GM21723 (cell line): ENCODE measurements at regions not wholly inside any gene's neighbourhood (a gene's known extent, or its start where the extent isn't known, plus 50 kb on each side); places are given as distances from the start of the nearest gene placed in this dataset.

Source experiments
- ATAC-seq: cut with Tn5 transposase; IDR thresholded peaks from one replicate; pipeline ENCODE4 v1.9.1; 2021; ENCODE audit warnings: mild to moderate bottlenecking, moderate library complexity; ENCODE audit not compliant: unreplicated experiment

DNA sequence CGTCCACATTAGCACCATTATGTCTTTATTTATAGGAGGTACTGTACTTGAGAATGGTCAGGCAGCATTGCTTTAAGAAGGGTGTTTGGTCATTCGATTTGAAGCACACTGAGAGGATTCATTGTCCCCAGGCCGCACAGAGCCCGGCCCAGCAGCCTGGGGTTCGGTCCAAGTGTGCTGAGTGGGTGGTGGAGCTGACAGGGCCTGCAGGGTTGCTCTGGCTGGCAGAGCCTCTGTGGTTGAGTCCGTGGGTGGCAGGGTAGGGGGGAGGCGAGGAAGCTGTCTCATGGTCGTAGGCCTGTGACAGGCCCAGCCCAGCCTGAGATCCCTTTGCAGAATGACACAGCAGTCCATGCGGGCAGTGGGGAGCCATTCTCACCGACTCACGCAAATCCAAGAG lies 227.7 kb upstream of the TOPAZ1 start:
- ATAC-seq = no peak

- ATAC-seq = no peak
Measured at GRCh38 chr3:44015170-44015569, 226.5 kb upstream of the TOPAZ1 start.

DNA sequence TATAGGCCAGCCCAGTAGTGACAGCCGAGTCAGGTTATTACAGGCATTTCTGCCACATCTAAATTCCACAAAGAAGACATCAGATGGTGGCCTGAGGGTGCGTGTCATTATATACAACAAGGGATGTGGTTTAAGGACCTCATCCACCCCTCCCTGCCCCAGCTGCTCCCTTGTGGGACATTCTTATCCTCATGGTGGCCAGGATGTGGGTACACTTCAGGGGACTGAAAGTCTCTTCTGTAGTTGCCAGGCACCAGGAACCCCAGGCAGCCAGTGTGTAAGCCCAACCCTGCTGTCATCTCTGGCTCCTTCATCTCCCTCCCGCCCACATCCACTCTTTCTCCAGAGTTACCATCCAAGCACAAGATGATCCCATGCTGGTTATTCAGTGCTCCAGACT lies 224.9 kb upstream of the TOPAZ1 start:
- ATAC-seq = no peak

GRCh38 chr3:44018926-44019325 lies 222.8 kb upstream of the TOPAZ1 start:
- no peak for ATAC-seq

GRCh38 chr3:44019736-44020135 lies 221.9 kb upstream of the TOPAZ1 start:
- ATAC-seq = no peak

- no peak for ATAC-seq
Measured at GRCh38 chr3:44020143-44020542, 221.5 kb upstream of the TOPAZ1 start.

DNA sequence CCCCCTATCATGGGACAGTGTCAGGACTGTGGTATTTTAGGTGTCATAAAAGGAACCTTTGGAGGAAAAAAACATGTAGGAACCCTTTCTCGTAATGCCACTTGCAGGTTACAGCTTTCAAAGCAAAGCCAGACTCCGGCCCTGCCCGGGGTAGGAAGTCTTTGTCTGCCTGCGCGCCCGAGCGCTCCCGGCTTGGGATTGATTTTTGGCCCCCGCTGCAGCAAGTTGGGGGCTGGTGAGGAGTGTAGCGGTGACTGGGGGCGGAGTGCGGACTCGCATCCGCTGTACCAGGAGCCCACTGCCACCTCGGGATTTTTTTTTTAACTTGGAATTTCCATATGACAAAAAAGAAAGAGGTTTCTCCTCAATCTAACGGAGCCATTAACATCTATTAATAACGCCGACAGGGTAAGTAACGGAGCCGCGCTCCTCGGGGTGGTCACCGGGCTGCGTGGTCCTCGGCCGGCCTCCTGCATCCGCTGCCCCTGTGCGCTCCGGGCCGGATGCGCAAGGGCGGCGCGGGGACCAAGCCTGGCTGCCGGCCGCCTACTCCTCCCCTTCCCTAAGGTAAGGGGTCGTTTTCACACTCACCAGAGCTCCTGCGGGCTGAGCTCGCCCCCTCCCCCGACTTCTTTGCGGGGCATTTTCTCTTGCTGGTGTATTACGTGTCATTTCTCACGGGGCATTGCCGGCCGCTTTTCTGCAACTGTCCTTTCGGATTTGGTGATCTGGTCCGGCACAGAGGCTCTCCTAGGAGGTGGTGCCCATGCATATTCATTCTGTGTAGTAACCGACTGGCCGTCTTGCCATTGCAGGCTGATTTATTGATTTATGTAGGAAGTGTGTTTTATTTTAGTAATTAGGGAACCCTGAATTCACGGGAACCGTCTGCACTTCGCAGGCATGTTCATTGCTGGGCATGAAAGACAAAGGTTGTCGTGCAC lies 219.8 kb upstream of the TOPAZ1 start:
- no peak for ATAC-seq

DNA sequence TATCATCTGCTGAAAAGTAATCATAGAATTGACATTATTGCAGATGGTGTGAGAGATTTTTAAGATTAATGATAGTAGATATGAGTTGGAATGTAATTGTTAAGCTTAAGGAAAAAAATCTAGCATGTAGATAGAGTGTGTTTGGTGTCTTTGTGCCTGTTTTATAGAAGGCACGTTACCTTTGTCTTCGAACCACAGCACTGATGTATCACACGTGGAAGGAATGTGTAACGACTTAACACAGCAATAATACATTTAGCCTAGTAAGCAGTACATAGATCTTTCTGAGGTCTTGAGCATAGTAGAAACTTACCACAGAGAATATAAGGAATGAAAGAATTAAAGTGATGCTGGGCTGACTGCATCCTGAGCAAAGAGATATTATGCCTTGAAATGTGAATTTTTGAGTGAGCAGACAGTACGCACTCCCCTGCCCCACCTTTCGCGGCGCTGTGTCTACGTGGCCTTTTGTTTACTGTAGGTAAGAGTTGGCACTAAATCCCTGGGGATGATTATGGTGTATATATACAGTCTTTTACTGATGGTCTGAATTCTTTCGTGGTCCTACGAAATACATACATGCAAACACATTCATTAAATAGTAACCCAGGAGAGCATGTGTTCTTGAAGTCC lies 217.6 kb upstream of the TOPAZ1 start:
- no peak for ATAC-seq

GRCh38 chr3:44026220-44026865 lies 215.3 kb upstream of the TOPAZ1 start:
- ATAC-seq = no peak

GRCh38 chr3:44029100-44029499 lies 212.6 kb upstream of the TOPAZ1 start:
- ATAC-seq = no peak

- ATAC-seq = no peak
Measured at GRCh38 chr3:44030285-44030684, 211.4 kb upstream of the TOPAZ1 start.

DNA sequence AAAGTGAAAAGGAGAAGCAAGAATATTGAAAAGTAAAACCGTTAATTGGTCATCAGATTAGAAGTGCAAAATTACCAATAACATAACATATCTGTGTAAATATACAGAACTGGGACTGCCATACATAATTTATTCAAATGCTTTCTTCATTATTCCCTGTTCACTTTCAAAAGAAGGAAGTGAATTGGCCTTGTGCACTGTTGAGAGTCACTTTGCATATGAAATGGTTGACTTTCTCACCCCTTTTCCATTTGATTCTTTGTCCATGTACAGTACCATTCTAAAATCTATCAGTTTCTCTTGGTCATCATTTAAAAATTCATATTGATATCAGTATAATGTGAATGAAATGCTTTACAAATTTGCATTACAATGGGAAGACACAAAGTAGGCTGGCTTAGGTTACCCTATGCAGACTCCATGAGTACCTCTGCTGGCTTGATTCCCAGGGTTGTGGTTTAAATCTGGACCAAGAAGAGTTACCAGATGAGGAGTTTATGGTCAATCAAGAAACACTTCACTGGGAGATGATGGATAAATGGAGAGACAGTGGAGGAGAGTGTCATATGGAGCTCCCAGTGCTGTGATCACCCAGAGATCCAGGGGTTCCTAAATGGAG lies 210.9 kb upstream of the TOPAZ1 start:
- ATAC-seq = no peak

DNA sequence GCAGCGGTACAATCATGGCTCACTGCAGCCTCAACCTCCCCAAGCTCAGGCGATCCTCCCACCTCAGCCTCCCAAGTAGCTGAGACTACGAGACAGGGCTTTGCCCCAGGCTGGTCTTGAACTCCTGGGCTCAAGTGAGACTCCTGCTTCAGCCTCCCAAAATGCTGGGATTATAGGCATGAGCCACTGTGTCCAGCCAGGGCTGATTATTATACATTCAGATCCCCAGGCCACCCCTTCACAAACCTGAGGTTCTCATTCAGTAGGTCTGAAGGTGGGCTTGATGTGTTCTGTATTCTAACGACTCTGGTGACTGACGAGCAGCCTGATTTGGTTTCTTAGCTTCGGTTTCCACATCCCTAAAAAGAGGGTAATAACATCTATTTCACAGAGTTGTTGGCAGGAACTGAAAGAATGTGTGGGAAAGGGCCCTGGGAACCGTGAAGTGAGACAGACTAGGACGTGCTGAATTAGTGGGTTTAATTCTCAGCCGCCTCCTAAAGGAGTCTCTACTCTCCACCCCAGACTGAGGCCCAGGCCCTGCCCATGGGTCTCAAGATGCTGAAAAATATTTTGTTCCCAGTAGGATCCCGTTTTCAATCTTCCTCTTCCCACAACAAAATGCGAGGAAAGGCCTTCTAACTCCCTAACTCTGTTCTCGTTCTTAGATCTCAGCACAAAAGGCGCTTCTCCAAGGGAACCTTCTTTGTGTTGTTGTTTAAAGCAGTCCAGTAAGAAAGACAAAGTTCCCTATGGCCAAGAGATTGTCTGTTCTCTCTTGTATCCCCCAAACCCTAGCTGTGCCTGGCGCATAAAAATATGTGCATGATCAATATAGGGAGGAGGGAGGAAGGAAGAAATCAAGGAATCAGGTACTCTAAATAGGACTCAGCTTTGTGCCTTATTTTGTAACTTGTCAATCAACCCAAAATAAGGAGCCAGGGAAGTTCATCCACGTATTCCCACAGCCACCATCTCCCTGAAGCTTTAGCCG lies 210.0 kb upstream of the TOPAZ1 start:
- ATAC-seq = no peak

GRCh38 chr3:44032487-44032886 lies 209.2 kb upstream of the TOPAZ1 start:
- no peak for ATAC-seq

DNA sequence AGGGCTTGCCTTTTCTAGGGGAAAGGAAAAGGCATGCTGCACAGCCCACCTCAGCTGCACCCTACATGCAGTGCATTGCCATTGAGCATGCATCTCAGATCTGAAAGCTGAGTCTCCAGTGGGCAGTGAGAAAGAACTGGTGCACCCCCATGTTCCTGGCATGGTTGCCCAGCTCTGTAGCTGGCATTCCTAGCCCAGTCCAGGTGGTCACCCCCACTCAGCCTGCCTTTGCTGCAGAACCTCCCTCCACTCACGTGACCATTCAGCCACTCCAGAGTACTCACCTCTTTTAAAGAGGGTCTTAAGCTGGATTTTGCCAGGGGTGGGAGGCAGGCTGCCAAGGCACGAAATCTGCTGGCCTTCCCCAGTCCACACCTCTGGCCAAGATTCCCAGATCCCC lies 208.6 kb upstream of the TOPAZ1 start:
- no peak for ATAC-seq

DNA sequence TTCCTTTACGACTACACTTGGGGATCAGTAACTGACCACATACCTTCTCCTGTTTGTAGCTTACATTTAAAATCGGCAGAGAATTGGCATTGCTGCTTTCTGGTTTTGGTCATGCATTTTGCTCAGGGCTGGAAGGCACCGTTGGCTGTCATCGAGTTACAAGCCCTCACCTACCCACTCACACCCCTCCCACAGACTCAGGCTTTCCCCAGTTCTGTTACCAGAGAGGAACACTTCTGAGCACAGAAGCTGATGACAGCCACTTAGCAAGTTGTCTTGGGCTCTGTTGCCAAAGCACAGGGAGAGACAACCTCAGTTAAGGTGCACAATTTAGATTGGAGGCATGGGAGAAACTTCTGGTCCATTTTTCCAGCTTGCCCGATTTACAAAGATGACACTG lies 204.8 kb upstream of the TOPAZ1 start:
- ATAC-seq = no peak

DNA sequence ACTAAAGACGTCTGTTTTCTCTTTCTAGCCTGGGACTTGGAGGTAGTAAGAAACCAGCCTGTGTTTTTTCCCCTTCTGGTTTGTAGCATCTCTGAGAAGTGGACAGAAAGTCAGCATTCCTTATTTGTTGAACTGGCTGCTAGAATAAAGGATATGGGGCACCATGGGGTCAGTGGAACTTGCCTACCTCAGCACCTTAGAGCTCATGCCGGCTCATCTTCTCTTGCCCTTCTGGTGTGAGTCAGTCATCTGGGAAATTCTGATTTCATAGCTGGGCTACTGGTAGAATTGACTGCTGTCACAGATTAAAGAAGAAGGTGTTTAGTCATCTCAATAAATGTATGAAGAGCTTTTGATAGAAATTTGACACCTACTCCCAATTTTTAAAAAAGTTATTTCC lies 202.7 kb upstream of the TOPAZ1 start:
- ATAC-seq = no peak

DNA sequence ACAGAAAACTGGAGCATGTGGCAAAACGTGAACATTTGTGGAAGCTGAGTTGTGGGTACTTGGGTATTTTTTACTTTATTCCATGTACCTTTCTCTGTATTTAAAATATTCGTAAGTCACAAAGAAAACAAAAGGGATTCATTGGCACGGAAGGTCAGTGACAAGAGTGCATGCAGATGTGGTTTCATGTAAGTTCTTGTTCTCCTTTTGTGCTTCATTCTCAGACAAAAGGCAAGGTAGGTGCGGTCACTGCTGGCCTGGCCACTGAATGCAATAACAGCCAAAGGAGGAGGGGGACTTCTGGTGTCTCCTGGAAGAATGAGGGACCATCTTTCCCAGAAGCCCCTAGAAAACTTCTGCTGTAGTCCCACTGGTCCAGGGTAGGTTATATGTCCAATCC lies 200.0 kb upstream of the TOPAZ1 start:
- ATAC-seq = no peak

GRCh38 chr3:44042772-44043171 lies 198.9 kb upstream of the TOPAZ1 start:
- no peak for ATAC-seq
